HUES6 (cell line): ENCODE measurements at regions not wholly inside any gene's neighbourhood (a gene's known extent, or its start where the extent isn't known, plus 50 kb on each side); places are given as distances from the start of the nearest gene placed in this dataset.
"Not testable (repeated sequence)": the region's sequence is repeated elsewhere in the genome, so short reads cannot be mapped to it uniquely, and the experiment has no call there.

Experiments used
- H3K27ac ChIP-seq: 2 replicates; pipeline ENCODE4 v1.7.0; 2013; ENCODE audit warnings: low read depth, mild to moderate bottlenecking, low read length, inconsistent platforms
- H3K27me3 ChIP-seq: 2 replicates; pipeline ENCODE4 v1.6.1; 2013; ENCODE audit warnings: low read length; ENCODE audit not compliant: control insufficient read depth, insufficient read depth
- H3K36me3 ChIP-seq: 2 replicates; pipeline ENCODE4 v1.6.1; 2013; ENCODE audit warnings: low read length; ENCODE audit not compliant: control insufficient read depth, insufficient read depth
- H3K4me1 ChIP-seq: 2 replicates; pipeline ENCODE4 v1.6.1; 2013; ENCODE audit warnings: low read length; ENCODE audit not compliant: control insufficient read depth, insufficient read depth
- H3K4me3 ChIP-seq: 2 replicates; pipeline ENCODE4 v1.5.1; 2013; ENCODE audit warnings: low read depth, low read length
- H3K9ac ChIP-seq: one replicate; pipeline ENCODE4 v1.6.1; 2013; ENCODE audit warnings: mild to moderate bottlenecking, low read length
- H3K9me3 ChIP-seq: 2 replicates; pipeline ENCODE4 v1.6.1; 2013; ENCODE audit warnings: low read depth, low read length; ENCODE audit not compliant: control insufficient read depth, insufficient read depth

- Histone ChIP-seq H3K9me3 (peaks cover 12% of the 10 kb centered on the region), H3K4me1 (no peaks in the 10 kb centered on the region), H3K27me3 (no peaks in the 10 kb centered on the region), H3K9ac (no peak overlapping the region), H3K4me3 (no peak overlapping the region), H3K36me3 (no peaks in the 10 kb centered on the region), H3K27ac (no peak overlapping the region)
These were observed 54.9 kb upstream of the OSMR start for GRCh38 chr5:38790891-38791290.

- H3K9ac ChIP-seq, result no peak overlapping the region
- no peaks in the 10 kb centered on the region for H3K27me3 ChIP-seq
- H3K27ac ChIP-seq, result no peak overlapping the region
- no peaks in the 10 kb centered on the region for H3K9me3 ChIP-seq
- no peaks in the 10 kb centered on the region for H3K36me3 ChIP-seq
- no peaks in the 10 kb centered on the region for H3K4me1 ChIP-seq
- no peak overlapping the region for H3K4me3 ChIP-seq
These were observed 52.7 kb upstream of the OSMR start for GRCh38 chr5:38793099-38793498.

GRCh38 chr5:38794037-38794436 is 51.8 kb upstream of the OSMR start:
- H3K36me3 ChIP-seq, H3K9ac ChIP-seq: not testable (repeated sequence)

GRCh38 chr5:38794986-38795385 is 50.8 kb upstream of the OSMR start:
- no peaks in the 10 kb centered on the region for H3K4me1 ChIP-seq
- no peaks in the 10 kb centered on the region for H3K9me3 ChIP-seq

More at GRCh38 chr5:38794037-38794436, 51.8 kb upstream of the OSMR start:
- not testable (repeated sequence) for H3K27ac ChIP-seq, H3K4me1 ChIP-seq, H3K4me3 ChIP-seq, H3K27me3 ChIP-seq, H3K9me3 ChIP-seq

GRCh38 chr5:38795986-38796741 is 49.6 kb upstream of the OSMR start:
- Histone ChIP-seq H3K36me3 (no peaks in the 10 kb centered on the region), H3K4me1 (no peaks in the 10 kb centered on the region), H3K27ac (no peak overlapping the region), H3K9ac (no peak overlapping the region), H3K27me3 (no peaks in the 10 kb centered on the region), H3K9me3 (no peaks in the 10 kb centered on the region), H3K4me3 (no peak overlapping the region)

More at GRCh38 chr5:38794986-38795385, 50.8 kb upstream of the OSMR start:
- no peak overlapping the region for H3K27ac ChIP-seq
- no peaks in the 10 kb centered on the region for H3K36me3 ChIP-seq
- no peak overlapping the region for H3K4me3 ChIP-seq
- no peaks in the 10 kb centered on the region for H3K27me3 ChIP-seq
- no peak overlapping the region for H3K9ac ChIP-seq
